ENCODE measurements at regions not wholly inside any gene's neighbourhood (a gene's known extent, or its start where the extent isn't known, plus 50 kb on each side); places are given as distances from the start of the nearest gene placed in this dataset.
"Not testable (repeated sequence)": the region's sequence is repeated elsewhere in the genome, so short reads cannot be mapped to it uniquely, and the experiment has no call there.

DNA sequence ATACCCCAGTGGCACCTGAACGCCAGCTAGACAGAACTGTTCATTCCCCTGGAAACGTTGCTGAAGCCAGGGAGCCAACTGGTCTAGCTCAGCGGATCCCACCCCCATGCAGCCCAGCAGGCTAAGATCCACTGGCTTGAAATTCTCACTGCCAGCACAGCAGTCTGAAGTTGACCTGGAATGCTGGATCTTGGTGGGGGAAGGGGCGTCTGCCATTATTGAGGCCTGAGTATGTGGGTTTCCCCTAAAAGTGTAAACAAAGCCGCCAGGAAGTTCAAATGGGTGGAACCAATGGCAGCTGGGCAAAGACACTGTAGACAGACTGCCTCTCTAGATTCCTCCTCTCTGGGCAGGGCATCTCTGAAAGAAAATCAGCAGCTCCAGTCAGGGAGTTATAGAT, 213.0 kb downstream of the NKX6-1 start:
- DNase-seq (ENCODE audit: low spot score), result no peak

GRCh38 chr4:84279678-84280077, 219.4 kb downstream of the NKX6-1 start:
- DNase-seq (ENCODE audit: low spot score), result no peak

GRCh38 chr4:84277923-84278322, 221.2 kb downstream of the NKX6-1 start:
- DNase-seq (ENCODE audit: low spot score), result no peak

- DNase-seq (ENCODE audit: low spot score), result no peak
Observed at GRCh38 chr4:84276752-84277151, 222.3 kb downstream of the NKX6-1 start.

DNA sequence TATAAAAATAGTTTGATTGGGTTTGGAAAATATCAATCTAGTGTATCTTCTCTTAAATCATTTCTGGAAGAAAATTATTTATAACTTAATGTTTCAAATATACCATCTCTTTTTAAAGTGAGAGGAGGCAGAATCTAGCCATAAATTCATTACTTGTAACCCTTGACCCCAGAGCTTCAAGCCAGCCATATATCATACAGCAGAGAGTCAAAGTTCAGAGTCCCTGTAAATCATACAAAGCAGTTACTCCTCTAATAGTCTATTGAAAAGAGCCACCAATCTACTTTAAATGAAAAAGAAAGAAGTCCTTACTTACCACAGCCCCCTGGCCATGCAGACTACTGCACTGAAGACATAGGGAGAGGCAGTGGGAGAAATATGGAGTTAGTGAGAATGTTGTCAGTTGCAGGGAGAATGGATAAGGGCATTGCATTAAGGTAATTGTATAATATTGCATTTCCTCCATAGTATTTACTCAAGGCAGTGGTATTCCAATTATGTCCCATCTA, 229.5 kb downstream of the NKX6-1 start:
- no peak for DNase-seq (ENCODE audit: low spot score)

- DNase-seq (ENCODE audit: low spot score), result no peak
Observed at GRCh38 chr4:84264652-84265051, 234.4 kb downstream of the NKX6-1 start.

DNA sequence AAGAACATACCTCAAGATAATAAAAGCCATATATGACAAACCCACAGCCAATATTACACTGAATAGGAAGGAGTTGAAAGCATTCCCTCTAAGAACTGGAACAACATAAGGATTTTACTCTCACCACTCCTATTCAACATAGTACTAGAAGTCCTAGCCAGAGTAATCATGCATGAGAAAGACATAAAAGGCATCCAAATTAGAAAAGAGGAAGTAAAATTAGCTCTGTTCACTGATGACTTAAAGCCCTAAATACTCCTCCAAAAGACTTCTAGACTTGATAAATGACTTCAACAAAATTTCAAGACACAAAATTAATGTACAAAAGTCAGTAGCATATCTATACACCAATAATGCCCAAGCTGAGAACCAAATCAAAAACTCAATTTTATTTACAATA, 235.7 kb downstream of the NKX6-1 start:
- no peak for DNase-seq (ENCODE audit: low spot score)

- DNase-seq (ENCODE audit: low spot score), result no peak
Observed at GRCh38 chr4:84260495-84260894, 238.6 kb downstream of the NKX6-1 start.

DNA sequence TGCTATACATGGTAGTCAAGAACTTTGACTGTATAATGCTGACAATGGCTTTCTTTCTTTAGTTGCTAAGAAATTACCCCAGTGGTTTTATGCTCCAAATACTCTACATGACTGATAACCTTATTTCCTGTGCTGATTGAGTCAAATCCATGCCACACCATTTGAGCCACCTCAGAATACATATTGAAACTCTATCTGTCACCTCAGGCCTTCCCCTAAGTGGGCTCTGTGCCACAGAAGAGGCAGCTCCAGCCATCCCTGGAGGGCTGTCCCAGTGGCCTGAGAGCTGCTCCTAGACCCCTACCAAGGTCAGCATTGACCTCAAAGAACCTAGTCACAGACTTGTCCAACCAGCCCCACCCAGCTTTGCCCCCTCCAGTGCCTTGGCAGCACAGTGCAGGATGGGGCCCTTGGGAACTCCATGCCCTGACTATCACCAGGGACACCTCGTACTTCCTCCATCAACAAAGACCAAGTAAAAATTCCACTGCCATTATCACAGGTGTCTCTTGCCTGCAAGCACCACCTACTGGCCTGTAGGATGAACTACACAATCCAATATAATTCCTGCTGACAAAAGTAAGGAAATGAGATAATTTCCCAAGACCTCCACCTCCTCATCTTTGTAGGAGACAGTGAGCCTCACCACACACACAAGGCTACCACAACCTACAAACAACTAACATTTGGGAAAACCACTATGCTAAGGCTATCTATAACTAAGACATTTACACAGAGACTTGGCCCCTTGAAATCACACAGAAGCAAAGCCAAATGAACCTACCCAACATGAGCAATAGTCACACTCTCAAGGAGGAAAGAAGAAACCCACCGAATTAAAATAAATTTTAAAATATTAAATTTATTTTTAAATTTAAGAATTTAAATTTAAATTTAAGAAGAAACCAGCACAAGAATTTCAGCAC, 239.9 kb downstream of the NKX6-1 start:
- no peak for DNase-seq (ENCODE audit: low spot score)

DNA sequence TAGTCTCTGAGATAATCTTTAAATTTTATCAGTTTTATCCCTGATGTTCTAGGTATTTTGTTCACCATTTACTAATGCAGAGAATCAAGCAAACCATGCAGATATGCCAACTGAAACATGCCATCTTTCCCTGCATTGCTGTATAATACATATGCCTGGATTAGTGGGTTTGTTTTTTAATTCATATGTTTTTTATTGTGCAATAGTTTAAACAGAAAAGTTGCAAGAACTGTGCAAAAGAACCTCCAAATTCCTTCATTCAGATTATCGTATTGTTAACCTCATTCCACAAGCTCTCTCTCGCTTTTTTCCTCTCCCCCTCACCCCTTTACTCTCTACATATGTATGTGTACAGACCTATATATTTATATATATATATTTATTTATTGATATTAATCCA, 244.6 kb downstream of the NKX6-1 start:
- DNase-seq (ENCODE audit: low spot score), result no peak

DNA sequence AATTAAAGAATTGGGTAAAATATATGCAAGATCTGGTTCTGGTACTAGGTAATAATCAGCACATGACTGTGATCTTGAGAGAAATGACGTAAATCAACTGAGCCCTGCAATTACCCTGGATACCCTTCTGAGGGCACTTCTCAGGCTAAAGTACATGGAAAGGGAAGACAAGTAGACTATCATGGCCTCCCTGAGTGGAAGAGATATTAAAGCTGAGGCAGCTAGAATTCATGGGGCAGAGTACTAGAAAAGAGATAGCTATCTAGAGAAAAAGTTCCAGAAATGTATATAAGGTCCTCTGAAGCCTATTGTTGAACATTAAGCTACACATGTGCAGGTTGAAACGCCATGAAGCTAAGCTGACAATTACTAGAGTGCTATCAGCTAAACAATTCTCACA, 249.6 kb downstream of the NKX6-1 start:
- no peak for DNase-seq (ENCODE audit: low spot score)

DNA sequence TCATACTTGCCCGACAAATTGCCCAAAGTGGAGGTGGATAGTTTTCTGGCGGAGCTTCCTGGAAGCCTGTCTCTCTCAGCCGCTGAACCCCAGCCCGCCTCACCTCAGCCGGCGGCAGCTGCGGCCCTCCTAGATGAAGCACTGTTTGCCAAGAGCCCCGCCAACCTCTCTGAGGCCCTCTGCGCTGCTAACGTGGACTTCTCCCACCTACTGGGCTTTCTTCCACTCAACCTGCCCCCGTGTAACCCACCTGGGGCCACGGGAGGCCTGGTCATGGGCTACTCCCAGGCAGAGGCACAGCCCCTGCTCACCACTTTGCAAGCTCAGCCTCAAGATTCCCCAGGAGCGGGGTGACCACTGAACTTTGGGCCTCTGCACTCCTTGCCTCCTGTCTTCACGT, 254.1 kb downstream of the NKX6-1 start:
- DNase-seq (ENCODE audit: low spot score), result not testable (repeated sequence)

GRCh38 chr4:84244346-84244801, 254.7 kb downstream of the NKX6-1 start:
- DNase-seq (ENCODE audit: low spot score), result not testable (repeated sequence)

GRCh38 chr4:84243685-84244084, 255.4 kb downstream of the NKX6-1 start:
- no peak for DNase-seq (ENCODE audit: low spot score)

DNA sequence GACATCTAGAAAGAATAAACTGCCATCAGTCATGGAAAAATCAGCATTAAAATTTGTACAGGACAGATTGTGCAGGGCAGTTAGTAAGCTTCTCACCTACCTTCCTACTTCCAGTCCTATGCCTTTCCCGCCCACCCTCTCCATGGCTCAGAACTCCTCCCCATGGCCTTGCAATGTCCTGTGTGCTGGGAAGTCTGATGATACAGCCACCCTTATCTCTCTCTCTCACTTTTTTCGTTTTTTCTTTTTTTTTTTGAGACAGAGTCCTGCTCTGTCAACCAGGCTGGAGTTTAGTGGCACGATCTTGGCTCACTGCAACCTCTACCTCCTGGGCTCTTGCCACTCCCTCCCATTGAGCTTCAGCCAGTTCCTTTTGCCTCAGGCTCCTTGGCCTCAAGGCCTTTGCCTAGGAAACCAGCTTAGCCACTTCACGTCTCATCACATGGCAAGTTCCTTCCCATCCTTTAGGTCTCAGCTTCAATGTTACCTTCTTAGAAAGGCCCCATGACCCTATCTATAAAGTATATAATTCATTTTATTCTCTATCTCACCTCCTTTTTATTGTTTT, 259.7 kb downstream of the NKX6-1 start:
- DNase-seq (ENCODE audit: low spot score), result no peak

- DNase-seq (ENCODE audit: low spot score), result no peak
Observed at GRCh38 chr4:84238247-84239090, 260.6 kb downstream of the NKX6-1 start.

GRCh38 chr4:84237008-84237407, 262.1 kb downstream of the NKX6-1 start:
- DNase-seq (ENCODE audit: low spot score), result no peak

- DNase-seq (ENCODE audit: low spot score), result no peak
Observed at GRCh38 chr4:84235126-84235944, 263.8 kb downstream of the NKX6-1 start.

- DNase-seq (ENCODE audit: low spot score), result no peak
Observed at GRCh38 chr4:84232309-84233095, 266.6 kb downstream of the NKX6-1 start.

- no peak for DNase-seq (ENCODE audit: low spot score)
Observed at GRCh38 chr4:84231539-84232055, 267.5 kb downstream of the NKX6-1 start.

All from pons (tissue), 1 donor.